Astrocyte (in vitro differentiated cells and primary cell): ENCODE measurements at regions not wholly inside any gene's neighbourhood (a gene's known extent, or its start where the extent isn't known, plus 50 kb on each side); places are given as distances from the start of the nearest gene placed in this dataset.

Source experiments
- DNase-seq: peaks from one replicate; pipeline ENCODE4 v3.0.0-alpha.2; 2010; ENCODE audit warnings: low read depth
- FAIRE-seq: peaks from 2 replicates; lab custom pipeline; 2011; peaks lifted over from hg19 to GRCh38; lab: Jason Lieb, UNC
- H2AFZ ChIP-seq: 2 replicates; pipeline ENCODE4 v1.6.0; 2012; ENCODE audit warnings: low read depth, low read length, inconsistent platforms
- H3K27ac ChIP-seq: 2 replicates; pipeline ENCODE4 v1.5.1; 2011; ENCODE audit warnings: low read depth, low read length, inconsistent platforms
- H3K27me3 ChIP-seq: 2 replicates; pipeline ENCODE4 v1.6.0; 2011; ENCODE audit warnings: low read length, inconsistent platforms; ENCODE audit not compliant: insufficient read depth
- H3K36me3 ChIP-seq: 2 replicates; pipeline ENCODE4 v1.5.1; 2011; ENCODE audit warnings: low read length, inconsistent platforms; ENCODE audit not compliant: insufficient read depth
- H3K4me1 ChIP-seq: 2 replicates; pipeline ENCODE4 v1.5.1; 2011; ENCODE audit warnings: low read length, inconsistent platforms; ENCODE audit not compliant: insufficient read depth
- H3K4me2 ChIP-seq: 2 replicates; pipeline ENCODE4 v1.6.0; 2012; ENCODE audit warnings: low read length, inconsistent platforms
- H3K4me3 ChIP-seq: 2 replicates; pipeline ENCODE4 v1.5.1; 2011; ENCODE audit warnings: low read depth, mild to moderate bottlenecking, low read length, inconsistent platforms; ENCODE audit not compliant: insufficient read depth
- H3K79me2 ChIP-seq: 2 replicates; pipeline ENCODE4 v1.6.0; 2012; ENCODE audit warnings: mild to moderate bottlenecking, low read length, inconsistent platforms; ENCODE audit not compliant: insufficient read depth
- H3K9ac ChIP-seq: 2 replicates; pipeline ENCODE4 v1.6.0; 2012; ENCODE audit warnings: mild to moderate bottlenecking, low read length, inconsistent platforms
- H3K9me3 ChIP-seq: 2 replicates; pipeline ENCODE4 v1.5.1; 2012; ENCODE audit warnings: low read depth, mild to moderate bottlenecking, low read length, inconsistent platforms; ENCODE audit not compliant: insufficient read depth
- H4K20me1 ChIP-seq: 2 replicates; pipeline ENCODE4 v1.6.0; 2012; ENCODE audit warnings: low read length, inconsistent platforms; ENCODE audit not compliant: insufficient read depth
- H3K27ac Mint-ChIP-seq: one replicate; pipeline ENCODE4 v1.8.0; 2021; ENCODE audit warnings: mild to moderate bottlenecking, mixed read lengths; ENCODE audit not compliant: unreplicated experiment
- H3K27me3 Mint-ChIP-seq: one replicate; pipeline ENCODE4 v1.8.0; 2021; ENCODE audit warnings: low read depth, mixed read lengths; ENCODE audit not compliant: unreplicated experiment
- H3K36me3 Mint-ChIP-seq: one replicate; pipeline ENCODE4 v1.8.0; 2021; ENCODE audit warnings: low read depth, mixed read lengths; ENCODE audit not compliant: unreplicated experiment
- H3K4me1 Mint-ChIP-seq: one replicate; pipeline ENCODE4 v1.8.0; 2021; ENCODE audit warnings: low read depth, mixed read lengths; ENCODE audit not compliant: unreplicated experiment
- H3K4me3 Mint-ChIP-seq: one replicate; pipeline ENCODE4 v1.8.0; 2021; ENCODE audit warnings: mild to moderate bottlenecking, moderate library complexity, mixed read lengths; ENCODE audit not compliant: unreplicated experiment
- H3K9me3 Mint-ChIP-seq: one replicate; pipeline ENCODE4 v1.8.0; 2021; ENCODE audit warnings: mild to moderate bottlenecking, mixed read lengths; ENCODE audit not compliant: unreplicated experiment
- CTCF ChIP-seq: IDR thresholded peaks from 2 replicates; pipeline ENCODE4 v1.5.1; 2011; ENCODE audit warnings: low read depth, mild to moderate bottlenecking, inconsistent platforms, low read length, moderate library complexity; ENCODE audit not compliant: insufficient read depth
- EZH2 ChIP-seq: IDR thresholded peaks from 2 replicates; pipeline ENCODE4 v1.6.1; 2012; ENCODE audit warnings: mild to moderate bottlenecking, low read length, inconsistent platforms; ENCODE audit not compliant: insufficient read depth

DNA sequence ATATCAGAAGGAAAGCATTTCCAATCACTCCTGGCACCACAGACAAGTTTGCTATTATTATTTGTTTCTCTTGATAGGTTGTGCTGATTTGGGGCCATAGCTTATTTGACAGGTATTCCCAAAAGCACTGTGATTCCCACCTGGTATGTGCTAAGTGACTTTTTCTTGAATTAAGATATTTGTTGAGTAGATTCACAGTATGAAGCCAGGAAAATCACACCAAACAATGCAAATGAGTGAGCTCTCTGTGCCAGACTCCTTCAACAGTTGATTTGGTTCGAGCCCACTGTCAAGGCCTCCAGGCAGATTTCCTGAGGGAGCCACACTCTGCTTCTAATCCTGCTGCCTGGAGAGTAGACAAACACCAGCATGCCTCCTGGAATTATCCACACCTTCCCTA lies 253.0 kb upstream of the POU2AF2 start:
- H3K27me3 Mint-ChIP-seq, result peaks cover 13% of the 10 kb centered on the region
- Histone ChIP-seq H3K27me3 (no peaks in the 10 kb centered on the region), H3K9me3 (no peaks in the 10 kb centered on the region), H3K9ac (no peak overlapping the region), H2AFZ (no peak overlapping the region), H3K36me3 (no peaks in the 10 kb centered on the region), H3K4me3 (no peak overlapping the region), H3K27ac (no peak overlapping the region), H3K4me1 (no peaks in the 10 kb centered on the region), H3K79me2 (no peaks in the 10 kb centered on the region), H3K4me2 (no peak overlapping the region), H4K20me1 (no peaks in the 10 kb centered on the region)
- peaks cover 2% of the 10 kb centered on the region for H3K9me3 Mint-ChIP-seq
- TF ChIP-seq EZH2, result no peak
- TF ChIP-seq CTCF, result no peak
- DNase-seq, result no peak
- no peaks in the 10 kb centered on the region for H3K36me3 Mint-ChIP-seq
- no peak overlapping the region for H3K27ac Mint-ChIP-seq
- FAIRE-seq, result no peak
- no peak overlapping the region for H3K4me3 Mint-ChIP-seq
- no peaks in the 10 kb centered on the region for H3K4me1 Mint-ChIP-seq

GRCh38 chr11:110991661-110992355 lies 253.7 kb upstream of the POU2AF2 start:
- DNase-seq (peak; percentile 57), FAIRE-seq (peak; percentile 20)
- H3K4me1 Mint-ChIP-seq, result no peaks in the 10 kb centered on the region
- Histone ChIP-seq H3K4me1 (no peaks in the 10 kb centered on the region), H3K9ac (no peak overlapping the region), H3K27me3 (no peaks in the 10 kb centered on the region), H3K9me3 (no peaks in the 10 kb centered on the region), H3K79me2 (no peaks in the 10 kb centered on the region), H3K4me3 (no peak overlapping the region), H3K4me2 (no peak overlapping the region), H3K27ac (no peak overlapping the region), H3K36me3 (no peaks in the 10 kb centered on the region), H2AFZ (peak overlapping the region; percentile 5), H4K20me1 (no peaks in the 10 kb centered on the region)
- TF ChIP-seq CTCF (no peak), EZH2 (no peak)
- H3K27ac Mint-ChIP-seq, result no peak overlapping the region
- H3K4me3 Mint-ChIP-seq, result no peak overlapping the region
- peaks cover 2% of the 10 kb centered on the region for H3K9me3 Mint-ChIP-seq
- H3K27me3 Mint-ChIP-seq, result peaks cover 13% of the 10 kb centered on the region
- H3K36me3 Mint-ChIP-seq, result no peaks in the 10 kb centered on the region

DNA sequence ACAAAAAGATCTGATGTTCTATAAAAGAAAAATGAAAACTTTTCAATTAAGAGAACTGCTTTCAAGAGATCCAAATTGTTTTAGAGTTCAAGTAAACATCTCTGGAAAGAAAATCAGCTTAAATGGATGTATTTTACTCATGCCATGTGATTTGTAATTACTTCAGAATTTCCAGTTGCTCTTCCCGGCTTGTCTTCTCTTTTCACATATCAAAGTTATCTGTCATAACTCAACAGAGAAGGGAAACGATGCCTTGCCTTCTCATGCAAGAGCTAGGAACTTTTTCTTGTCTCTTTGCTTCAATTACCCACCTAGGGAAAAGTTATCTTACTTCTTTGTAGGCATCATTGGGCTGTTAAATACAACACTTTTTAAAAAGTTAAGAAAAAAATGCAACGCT lies 255.2 kb upstream of the POU2AF2 start:
- Histone ChIP-seq H3K27me3 (no peaks in the 10 kb centered on the region), H3K27ac (no peak overlapping the region), H3K79me2 (no peaks in the 10 kb centered on the region), H3K9me3 (no peaks in the 10 kb centered on the region), H3K4me3 (no peak overlapping the region), H4K20me1 (no peaks in the 10 kb centered on the region), H2AFZ (no peak overlapping the region), H3K4me1 (no peaks in the 10 kb centered on the region), H3K4me2 (no peak overlapping the region), H3K9ac (no peak overlapping the region), H3K36me3 (no peaks in the 10 kb centered on the region)
- Mint-ChIP-seq H3K4me1 (no peaks in the 10 kb centered on the region), H3K36me3 (no peaks in the 10 kb centered on the region), H3K9me3 (peaks cover 2% of the 10 kb centered on the region), H3K27me3 (peaks cover 10% of the 10 kb centered on the region), H3K27ac (no peak overlapping the region), H3K4me3 (no peak overlapping the region)
- TF ChIP-seq EZH2, result no peak
- DNase-seq (no peak), FAIRE-seq (no peak)
